Loucy (cell line): ENCODE measurements at regions not wholly inside any gene's neighbourhood (a gene's known extent, or its start where the extent isn't known, plus 50 kb on each side); places are given as distances from the start of the nearest gene placed in this dataset.

Source experiments
- CTCF ChIP-seq: fragments of 200-600 bp; sonication (generic); conservative IDR thresholded peaks from 2 replicates; pipeline ENCODE4 v1.5.1; 2014; ENCODE audit warnings: mild to moderate bottlenecking, antibody characterized with exemption, low read length
- EZH2phosphoT487 ChIP-seq: fragments of 200-600 bp; IDR thresholded peaks from 2 replicates; pipeline ENCODE4 v1.6.1; 2018; ENCODE audit warnings: antibody characterized with exemption, mild to moderate bottlenecking, moderate library complexity, borderline replicate concordance

- TF ChIP-seq CTCF (no peak), EZH2phosphoT487 (no peak)
Measured at GRCh38 chr20:8986631-8987030, 82.3 kb upstream of the PLCB4 start.
